Lower lobe of right lung (tissue), 2 donors: ENCODE measurements at regions not wholly inside any gene's neighbourhood (a gene's known extent, or its start where the extent isn't known, plus 50 kb on each side); places are given as distances from the start of the nearest gene placed in this dataset.

ENCODE experiments used
- ATAC-seq, 2 donors: fragments of 200-7000 bp; cut with Tn5 transposase; one replicate each; pipeline ENCODE4 v1.9.1; 2020 to 2022; ENCODE audit warnings: mild to moderate bottlenecking in 2 of 2, moderate library complexity in 2 of 2
- DNase-seq: peaks from one replicate; pipeline ENCODE4 v3.0.0-alpha.2; 2020
- H3K27ac ChIP-seq: fragments of 200-600 bp; one replicate; pipeline ENCODE4 v1.8.0; 2022
- H3K27me3 ChIP-seq: fragments of 200-600 bp; one replicate; pipeline ENCODE4 v1.8.0; 2022; ENCODE audit warnings: low read depth
- H3K36me3 ChIP-seq: fragments of 200-600 bp; one replicate; pipeline ENCODE4 v1.8.0; 2022; ENCODE audit warnings: mild to moderate bottlenecking
- H3K4me1 ChIP-seq: fragments of 200-600 bp; one replicate; pipeline ENCODE4 v1.8.0; 2022
- H3K4me3 ChIP-seq: fragments of 200-600 bp; one replicate; pipeline ENCODE4 v1.8.0; 2022; ENCODE audit warnings: mild to moderate bottlenecking
- H3K9me3 ChIP-seq: fragments of 200-600 bp; one replicate; pipeline ENCODE4 v1.8.0; 2022
- intact Hi-C: fragments of 100-400 bp; cut with DNase I; formaldehyde crosslinking; loops from one replicate; pipeline ENCODE4 v1.11.0; 2022
- TF ChIP-seq, protein P1 (sequence below): fragments of 200-600 bp; IDR thresholded peaks from one replicate; pipeline ENCODE4 v1.8.0; 2022; ENCODE audit warnings: antibody characterized with exemption, mild to moderate bottlenecking
- donor health status: DM: no; HTN: yes; CAD: no; lungs with severe emphysema.

DNA sequence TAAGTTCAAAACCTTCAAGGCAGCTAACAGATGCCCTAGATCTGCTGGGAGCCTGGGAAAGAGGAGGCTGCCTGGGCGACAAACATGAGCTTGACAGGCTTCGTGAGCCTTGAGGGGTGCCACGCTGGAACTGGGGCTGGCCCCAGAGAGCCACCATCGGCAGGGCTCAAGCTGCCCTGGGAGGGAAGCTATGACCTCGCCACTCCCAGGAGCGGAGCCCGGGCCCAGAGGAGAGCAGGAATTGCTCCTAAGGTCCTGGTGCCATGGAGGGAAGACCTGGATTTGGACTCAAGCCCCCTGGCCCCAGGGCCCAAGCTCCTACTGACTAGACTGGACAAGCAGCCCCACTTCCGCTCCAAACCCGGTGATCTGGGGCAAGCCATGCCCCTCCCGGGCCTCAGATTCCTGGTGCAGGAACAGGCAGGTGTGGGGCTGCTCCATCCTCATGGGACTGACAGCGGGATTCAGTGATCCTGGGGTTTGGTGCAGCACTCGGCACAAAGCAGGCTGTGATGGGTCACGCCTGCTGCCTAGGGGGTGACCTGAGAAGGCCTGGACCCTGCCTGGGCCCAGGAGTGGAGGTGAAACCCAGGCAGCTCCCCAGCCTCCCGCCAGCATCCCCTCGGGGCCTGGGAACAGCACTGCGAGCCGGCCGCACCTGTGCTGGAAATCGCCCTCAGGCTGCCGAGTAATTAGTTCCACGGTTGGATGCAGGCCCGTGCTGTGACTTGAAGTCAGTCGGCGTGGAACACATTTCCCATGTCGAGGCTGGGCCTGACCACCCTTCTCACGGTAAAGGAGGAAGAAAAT, 246.9 kb downstream of the NDUFA10 start:
- H3K27ac ChIP-seq: no peak overlapping the region
- TF ChIP-seq, protein P1, sequence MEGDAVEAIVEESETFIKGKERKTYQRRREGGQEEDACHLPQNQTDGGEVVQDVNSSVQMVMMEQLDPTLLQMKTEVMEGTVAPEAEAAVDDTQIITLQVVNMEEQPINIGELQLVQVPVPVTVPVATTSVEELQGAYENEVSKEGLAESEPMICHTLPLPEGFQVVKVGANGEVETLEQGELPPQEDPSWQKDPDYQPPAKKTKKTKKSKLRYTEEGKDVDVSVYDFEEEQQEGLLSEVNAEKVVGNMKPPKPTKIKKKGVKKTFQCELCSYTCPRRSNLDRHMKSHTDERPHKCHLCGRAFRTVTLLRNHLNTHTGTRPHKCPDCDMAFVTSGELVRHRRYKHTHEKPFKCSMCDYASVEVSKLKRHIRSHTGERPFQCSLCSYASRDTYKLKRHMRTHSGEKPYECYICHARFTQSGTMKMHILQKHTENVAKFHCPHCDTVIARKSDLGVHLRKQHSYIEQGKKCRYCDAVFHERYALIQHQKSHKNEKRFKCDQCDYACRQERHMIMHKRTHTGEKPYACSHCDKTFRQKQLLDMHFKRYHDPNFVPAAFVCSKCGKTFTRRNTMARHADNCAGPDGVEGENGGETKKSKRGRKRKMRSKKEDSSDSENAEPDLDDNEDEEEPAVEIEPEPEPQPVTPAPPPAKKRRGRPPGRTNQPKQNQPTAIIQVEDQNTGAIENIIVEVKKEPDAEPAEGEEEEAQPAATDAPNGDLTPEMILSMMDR: no peak
- H3K36me3 ChIP-seq: no peaks in the 10 kb centered on the region
- ATAC-seq (no peak), DNase-seq (no peak)
- H3K4me1 ChIP-seq: no peaks in the 10 kb centered on the region
- intact Hi-C loops: no loop called here
- H3K9me3 ChIP-seq: no peaks in the 10 kb centered on the region
- H3K4me3 ChIP-seq: no peak overlapping the region
- H3K27me3 ChIP-seq: no peaks in the 10 kb centered on the region

DNA sequence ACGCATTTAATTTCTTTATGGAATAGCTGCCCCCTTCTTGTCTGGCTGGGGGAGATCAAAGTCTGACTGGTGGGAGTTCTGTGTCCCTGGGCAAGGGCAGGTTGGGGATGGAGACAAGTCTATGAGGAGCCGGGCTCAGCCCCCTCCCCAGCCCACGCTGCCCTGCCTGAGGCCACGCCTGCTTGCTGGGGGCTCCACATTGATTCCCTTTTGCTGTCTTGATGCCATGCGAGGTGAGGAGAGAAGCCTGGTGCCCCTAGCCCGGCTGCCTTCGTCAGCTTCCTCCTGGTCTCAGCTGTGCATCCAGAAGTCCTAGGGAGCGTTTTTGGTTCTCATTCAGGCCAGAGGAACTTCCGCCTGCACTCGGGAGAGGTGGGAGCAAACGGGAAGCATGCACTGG, 247.9 kb downstream of the NDUFA10 start:
- ATAC-seq (no peak), DNase-seq (no peak)
- TF ChIP-seq, protein P1: no peak
- Histone ChIP-seq H3K27ac (no peak overlapping the region), H3K27me3 (no peaks in the 10 kb centered on the region), H3K4me3 (no peak overlapping the region), H3K9me3 (no peaks in the 10 kb centered on the region), H3K36me3 (no peaks in the 10 kb centered on the region), H3K4me1 (no peaks in the 10 kb centered on the region)
- intact Hi-C loops: no loop called here

DNA sequence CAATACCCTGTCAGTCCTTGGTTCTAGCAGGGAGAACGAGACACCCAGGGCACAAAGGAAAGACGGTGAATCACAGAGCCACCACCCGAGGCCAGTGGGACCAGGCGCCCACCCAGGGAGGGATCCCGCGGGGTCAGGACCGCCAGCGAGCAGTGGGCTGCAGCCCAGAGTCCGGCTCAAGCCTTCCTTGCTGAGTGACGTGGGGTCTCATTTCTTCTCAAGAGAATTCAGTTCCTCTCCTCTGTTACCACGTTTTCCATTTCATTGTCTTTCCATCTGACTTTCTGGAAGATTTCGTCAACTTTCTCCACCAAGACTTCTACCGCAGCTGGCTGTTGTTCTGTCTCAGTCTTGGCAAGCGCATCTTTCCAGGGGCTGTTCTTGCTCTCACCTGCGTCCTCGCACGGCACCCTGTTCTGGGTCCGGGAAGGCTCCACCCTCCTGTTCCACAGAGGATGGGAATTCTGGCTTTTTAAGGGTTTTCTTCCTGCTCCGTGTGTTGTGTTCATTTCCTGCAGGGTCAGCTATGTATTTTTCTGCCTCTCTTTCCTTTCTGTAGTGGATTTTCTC, 248.6 kb downstream of the NDUFA10 start:
- Histone ChIP-seq H3K27me3 (no peaks in the 10 kb centered on the region), H3K27ac (no peak overlapping the region), H3K4me1 (no peaks in the 10 kb centered on the region), H3K9me3 (peaks cover 3% of the 10 kb centered on the region), H3K36me3 (no peaks in the 10 kb centered on the region), H3K4me3 (no peak overlapping the region)
- DNase-seq (no peak), ATAC-seq (no peak)
- TF ChIP-seq, protein P1: no peak
- intact Hi-C loops: no loop called here

DNA sequence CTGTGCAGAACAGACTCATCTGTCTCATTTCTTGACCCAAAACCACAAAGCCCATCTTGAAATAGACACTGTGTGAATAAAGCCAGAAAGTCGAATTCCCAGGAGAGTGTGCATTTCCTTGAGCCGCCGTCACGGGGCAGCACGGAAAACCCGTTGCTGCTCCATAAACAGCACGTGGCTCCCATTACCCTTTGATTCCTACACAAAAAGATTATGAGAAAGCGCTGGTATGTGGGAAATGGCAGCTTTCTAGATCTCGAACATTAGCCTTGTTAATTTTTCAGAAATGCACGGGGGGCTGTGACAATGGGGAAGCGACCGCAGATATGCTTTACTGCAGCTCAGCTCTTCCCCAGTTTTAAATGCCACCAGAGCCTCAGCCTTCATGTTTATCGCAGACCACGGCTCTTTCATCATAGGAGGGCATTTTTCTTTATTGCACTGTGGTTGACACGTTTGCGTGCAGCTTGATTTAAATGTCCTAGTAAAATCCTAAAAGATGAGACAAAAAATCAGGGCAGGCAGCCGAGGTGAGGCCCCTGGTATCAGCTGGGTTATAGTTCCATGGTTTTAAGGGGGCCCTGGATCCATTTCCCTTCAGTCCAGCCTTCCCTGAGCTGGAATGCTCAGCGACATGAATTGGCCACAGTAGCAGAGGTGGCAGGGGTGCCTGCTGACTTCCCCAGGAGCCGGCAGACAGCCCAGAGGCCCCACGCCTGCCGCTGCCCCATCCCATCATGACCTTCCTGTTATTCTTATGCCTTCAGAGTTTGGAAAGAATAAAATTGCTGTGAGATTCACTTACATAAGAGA, 249.3 kb downstream of the NDUFA10 start:
- no peak for ATAC-seq
- Histone ChIP-seq H3K27me3 (no peaks in the 10 kb centered on the region), H3K9me3 (peaks cover 6% of the 10 kb centered on the region), H3K4me3 (no peak overlapping the region), H3K36me3 (no peaks in the 10 kb centered on the region), H3K27ac (no peak overlapping the region), H3K4me1 (no peaks in the 10 kb centered on the region)
- DNase-seq: no peak
- intact Hi-C loops: no loop called here
- TF ChIP-seq, protein P1: no peak

DNA sequence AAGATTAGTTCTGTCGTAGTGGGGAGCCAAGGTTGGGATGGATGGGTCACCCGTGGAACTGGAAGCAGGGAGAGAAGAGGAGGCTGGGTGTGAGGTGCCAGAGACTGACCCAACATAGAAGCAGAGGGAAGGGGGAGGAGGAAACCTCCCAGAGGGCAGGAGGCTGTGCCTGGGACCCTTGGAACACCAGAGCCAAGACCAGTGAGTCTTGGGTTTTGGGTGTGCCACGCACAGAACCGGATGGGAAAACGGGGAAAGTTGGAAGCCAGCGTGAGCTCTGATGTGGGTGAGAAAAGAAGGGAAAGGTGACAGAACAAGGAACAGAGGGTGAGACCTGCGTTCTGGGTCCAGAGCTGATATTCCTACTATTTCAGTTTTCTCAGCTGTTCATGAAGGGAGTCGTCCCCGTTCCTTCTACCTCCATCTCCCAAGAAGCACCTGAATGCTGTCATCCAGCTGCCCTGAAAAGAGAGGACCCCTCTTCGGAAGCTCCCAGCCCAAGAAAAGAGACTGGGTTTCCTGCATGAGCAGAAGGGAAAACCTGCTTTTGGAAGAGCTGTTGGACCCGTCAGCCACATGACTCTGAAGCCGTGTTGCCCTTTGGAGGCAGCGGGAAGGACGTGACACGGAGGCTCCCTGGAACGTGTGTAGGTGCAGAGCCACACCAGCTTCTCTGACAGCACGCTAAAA, 250.1 kb downstream of the NDUFA10 start:
- TF ChIP-seq, protein P1: no peak
- DNase-seq: no peak
- no peaks in the 10 kb centered on the region for H3K36me3 ChIP-seq
- peaks cover 6% of the 10 kb centered on the region for H3K9me3 ChIP-seq
- no peaks in the 10 kb centered on the region for H3K27me3 ChIP-seq
- H3K4me1 ChIP-seq: no peaks in the 10 kb centered on the region
- H3K4me3 ChIP-seq: no peak overlapping the region
- ATAC-seq: no peak
- H3K27ac ChIP-seq: no peak overlapping the region
- intact Hi-C loops: no loop called here
